Stomach (tissue), 4 donors: ENCODE measurements at regions not wholly inside any gene's neighbourhood (a gene's known extent, or its start where the extent isn't known, plus 50 kb on each side); places are given as distances from the start of the nearest gene placed in this dataset.

Source experiments
- EP300 ChIP-seq: sonication (generic); formaldehyde crosslinking; IDR thresholded peaks from one replicate; pipeline ENCODE4 v1.6.1; 2017; ENCODE audit warnings: antibody characterized with exemption
- POLR2A ChIP-seq, 4 donors: fragments of 450-650 bp; IDR thresholded peaks; one replicate each; pipeline ENCODE4 v1.6.1; 2016; ENCODE audit warnings: antibody characterized with exemption in 4 of 4, control low read depth in 2 of 4, mild to moderate bottlenecking in 1 of 4, moderate library complexity in 1 of 4
- POLR2AphosphoS5 ChIP-seq, 3 donors: sonication (generic); formaldehyde crosslinking; IDR thresholded peaks; one replicate each; pipeline ENCODE4 v1.6.1; 2016; ENCODE audit warnings: antibody characterized with exemption in 3 of 3

GRCh38 chr3:144522456-144522855, 550.8 kb downstream of the DIPK2A start:
- TF ChIP-seq EP300 (no peak), POLR2A (IDR thresholded peaks at IDR 0.05) (no peak), POLR2AphosphoS5 (IDR thresholded peaks at IDR 0.05) (no peak)
